Gastroesophageal sphincter (tissue), 3 donors: ENCODE measurements at regions not wholly inside any gene's neighbourhood (a gene's known extent, or its start where the extent isn't known, plus 50 kb on each side); places are given as distances from the start of the nearest gene placed in this dataset.

Source experiments
- CTCF ChIP-seq, 4 experiments: fragments of 200-600 bp in 2 of 4; fragments of 450-650 bp in 2 of 4; sonication (generic) in 1 of 4; IDR thresholded peaks; one replicate each; pipeline ENCODE4 v1.5.1; 2017 to 2019; ENCODE audit warnings: antibody characterized with exemption in 4 of 4, mild to moderate bottlenecking in 2 of 4, moderate library complexity in 2 of 4
- EP300 ChIP-seq: sonication (generic); formaldehyde crosslinking; IDR thresholded peaks from one replicate; pipeline ENCODE4 v1.6.1; 2017; ENCODE audit warnings: antibody characterized with exemption, mild to moderate bottlenecking
- POLR2A ChIP-seq, 2 donors: fragments of 450-650 bp; IDR thresholded peaks; one replicate each; pipeline ENCODE4 v1.6.1; 2017; ENCODE audit warnings: antibody characterized with exemption in 2 of 2, mild to moderate bottlenecking in 2 of 2, moderate library complexity in 1 of 2
- POLR2AphosphoS5 ChIP-seq: sonication (generic); formaldehyde crosslinking; IDR thresholded peaks from one replicate; pipeline ENCODE4 v1.6.1; 2017; ENCODE audit warnings: antibody characterized with exemption

DNA sequence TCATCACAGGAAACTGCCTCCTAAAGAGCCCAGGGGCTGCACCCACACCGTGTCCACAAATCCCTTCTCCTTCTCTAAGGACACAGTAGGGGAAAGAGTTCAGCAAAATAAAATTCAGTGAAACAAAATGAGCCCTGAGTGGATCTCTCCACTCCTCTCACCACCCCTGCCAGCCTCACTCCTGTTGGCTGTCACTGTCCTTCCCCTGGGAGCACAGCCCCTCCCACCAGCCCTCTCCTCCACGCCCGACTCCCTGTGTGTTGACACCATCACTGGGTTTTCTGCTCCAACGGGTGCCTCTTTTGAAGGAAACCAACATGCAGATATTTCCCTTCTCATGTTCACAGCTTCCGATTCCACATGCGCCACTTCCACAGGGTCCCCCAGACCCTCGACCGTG is 356.2 kb downstream of the AJAP1 start:
- TF ChIP-seq CTCF (IDR thresholded peaks at IDR 0.05) (no peak), POLR2A (IDR thresholded peaks at IDR 0.05) (no peak), POLR2AphosphoS5 (no peak), EP300 (no peak)
